A673 (cell line): ENCODE measurements at regions not wholly inside any gene's neighbourhood (a gene's known extent, or its start where the extent isn't known, plus 50 kb on each side); places are given as distances from the start of the nearest gene placed in this dataset.

ENCODE experiments used
- BruUV-seq: library from RNA; stranded (reverse); fragments of 400-500 nt; replicated peaks from 2 replicates; lab custom pipeline; 2021; lab: Mats Ljungman, UMichigan
- CTCF ChIA-PET: fragments of 300-600 bp; sonication (Branson Sonifier 250); formaldehyde crosslinking; loops from one replicate; lab custom pipeline; 2022; ENCODE audit warnings: antibody characterized with exemption; lab: Charles Lee
- POLR2A ChIA-PET: fragments of 300-600 bp; sonication (Branson Sonifier 250); formaldehyde crosslinking; loops from one replicate; lab custom pipeline; 2022; ENCODE audit warnings: antibody characterized with exemption; ENCODE audit not compliant: low non-redundant PET; lab: Charles Lee
- DNase-seq: peaks from one replicate; pipeline ENCODE4 v3.0.0-alpha.2; 2015; ENCODE audit warnings: low spot score
- H3K27ac ChIP-seq: fragments of 200-600 bp; sonication (generic); 2 replicates; pipeline ENCODE4 v1.5.1; 2016; ENCODE audit warnings: mixed run types, low read depth, mild to moderate bottlenecking, mixed read lengths, antibody characterized with exemption, low read length; ENCODE audit not compliant: poor library complexity, severe bottlenecking
- H3K27me3 ChIP-seq: fragments of 200-600 bp; sonication (generic); replicated peaks from 2 replicates; pipeline ENCODE4 v1.6.1; 2017; ENCODE audit warnings: mixed run types, low read depth, mild to moderate bottlenecking, mixed read lengths, antibody characterized with exemption, low read length; ENCODE audit not compliant: insufficient read depth, poor library complexity
- H3K36me3 ChIP-seq: fragments of 200-600 bp; sonication (generic); 2 replicates; pipeline ENCODE4 v1.6.1; 2016; ENCODE audit warnings: mixed run types, mild to moderate bottlenecking, mixed read lengths, antibody characterized with exemption, low read length; ENCODE audit not compliant: insufficient read depth, poor library complexity, severe bottlenecking
- H3K4me1 ChIP-seq: fragments of 200-600 bp; sonication (generic); 2 replicates; pipeline ENCODE4 v1.6.1; 2017; ENCODE audit warnings: mixed run types, mild to moderate bottlenecking, mixed read lengths, antibody characterized with exemption, low read length; ENCODE audit not compliant: insufficient read depth, poor library complexity, severe bottlenecking
- H3K4me3 ChIP-seq: fragments of 200-600 bp; sonication (generic); 2 replicates; pipeline ENCODE4 v1.5.1; 2016; ENCODE audit warnings: low read depth, mixed run types, mild to moderate bottlenecking, mixed read lengths, low read length; ENCODE audit not compliant: poor library complexity, severe bottlenecking
- H3K9me3 ChIP-seq: fragments of 200-600 bp; sonication (generic); 2 replicates; pipeline ENCODE4 v1.6.1; 2016; ENCODE audit warnings: mixed run types, low read depth, mild to moderate bottlenecking, mixed read lengths, antibody characterized with exemption, low read length; ENCODE audit not compliant: poor library complexity, severe bottlenecking
- CTCF ChIP-seq: fragments of 300-800, 200-600 bp; sonication (generic); conservative IDR thresholded peaks from 2 replicates; pipeline ENCODE4 v1.5.1; 2017; ENCODE audit warnings: low read depth, mild to moderate bottlenecking, antibody characterized with exemption, low read length, moderate library complexity, mixed read lengths
- EZH2 ChIP-seq: fragments of 200-600 bp; sonication (generic); IDR thresholded peaks from 2 replicates; pipeline ENCODE4 v1.6.1; 2017; ENCODE audit warnings: borderline replicate concordance, low read depth, mild to moderate bottlenecking, mixed read lengths, antibody characterized with exemption, low read length; ENCODE audit not compliant: poor library complexity, severe bottlenecking
- intact Hi-C: fragments of 100-400 bp; cut with micrococcal nuclease; formaldehyde crosslinking; loops from one replicate; pipeline ENCODE4 v1.10.0; 2022; ENCODE audit not compliant: unreplicated experiment

GRCh38 chr3:116886202-116886893 is 176.8 kb downstream of the TUSC7 start:
- no TSS peak for BruUV-seq

GRCh38 chr3:116896116-116896515 is 186.5 kb downstream of the TUSC7 start:
- Histone ChIP-seq H3K27ac (no peak overlapping the region), H3K36me3 (no peaks in the 10 kb centered on the region), H3K27me3 (no peaks in the 10 kb centered on the region), H3K4me3 (no peak overlapping the region), H3K9me3 (no peaks in the 10 kb centered on the region), H3K4me1 (no peaks in the 10 kb centered on the region)
- ChIA-PET CTCF (interaction anchor here (0.6 kb wide), 1 partner anchor 297 kb away, joined by 3 read pairs; no protein-coding TSS in a partner anchor), POLR2A (no interaction called here)
- BruUV-seq: no TSS peak
- intact Hi-C loops: no loop called here
- no peak for DNase-seq
- no peak for TF ChIP-seq EZH2
- no peak for TF ChIP-seq CTCF

More at GRCh38 chr3:116886202-116886893, 176.8 kb downstream of the TUSC7 start:
- no peaks in the 10 kb centered on the region for H3K36me3 ChIP-seq
- H3K4me1 ChIP-seq: no peaks in the 10 kb centered on the region
- H3K4me3 ChIP-seq: no peak overlapping the region
- H3K27ac ChIP-seq: no peak overlapping the region
- POLR2A ChIA-PET: no interaction called here
- DNase-seq: no peak
- CTCF ChIA-PET: interaction anchor here (0.6 kb wide), 1 partner anchor 116 kb away, joined by 3 read pairs; no protein-coding TSS in a partner anchor
- intact Hi-C loops: no loop called here
- H3K27me3 ChIP-seq: no peaks in the 10 kb centered on the region
- TF ChIP-seq EZH2 (no peak), CTCF (no peak)
- no peaks in the 10 kb centered on the region for H3K9me3 ChIP-seq

GRCh38 chr3:116897382-116897781 is 187.8 kb downstream of the TUSC7 start:
- ChIA-PET POLR2A (no interaction called here), CTCF (no interaction called here)
- no peaks in the 10 kb centered on the region for H3K4me1 ChIP-seq

More at GRCh38 chr3:116897382-116897781, 187.8 kb downstream of the TUSC7 start:
- Histone ChIP-seq H3K9me3 (no peaks in the 10 kb centered on the region), H3K27me3 (no peaks in the 10 kb centered on the region), H3K27ac (no peak overlapping the region), H3K36me3 (no peaks in the 10 kb centered on the region), H3K4me3 (no peak overlapping the region)
- intact Hi-C loops: no loop called here
- BruUV-seq: no TSS peak
- DNase-seq: no peak
- TF ChIP-seq EZH2 (no peak), CTCF (no peak)
